DOHH2 (cell line): ENCODE measurements at regions not wholly inside any gene's neighbourhood (a gene's known extent, or its start where the extent isn't known, plus 50 kb on each side); places are given as distances from the start of the nearest gene placed in this dataset.

Source experiments
- H3F3A ChIP-seq: fragments of 200-600 bp; sonication (generic), shearing (Covaris generic); 2 replicates; pipeline ENCODE4 v1.6.0; 2016; ENCODE audit warnings: antibody characterized with exemption, mild to moderate bottlenecking; ENCODE audit not compliant: control insufficient read depth, insufficient read depth
- H3K27ac ChIP-seq: fragments of 200-600 bp; sonication (generic); 2 replicates; pipeline ENCODE4 v1.5.1; 2014; ENCODE audit warnings: low read depth, mild to moderate bottlenecking, low read length, moderate library complexity
- H3K27me3 ChIP-seq: fragments of 200-600 bp; sonication (generic); 2 replicates; pipeline ENCODE4 v1.6.1; 2014; ENCODE audit warnings: mild to moderate bottlenecking, low read length, mixed read lengths; ENCODE audit not compliant: control insufficient read depth
- H3K36me3 ChIP-seq: fragments of 200-600 bp; sonication (generic); 2 replicates; pipeline ENCODE4 v1.6.1; 2014; ENCODE audit warnings: mild to moderate bottlenecking, low read length, moderate library complexity, mixed read lengths; ENCODE audit not compliant: control insufficient read depth
- H3K4me1 ChIP-seq: fragments of 200-600 bp; sonication (generic); 2 replicates; pipeline ENCODE4 v1.6.1; 2014; ENCODE audit warnings: mild to moderate bottlenecking, low read length, mixed read lengths; ENCODE audit not compliant: control insufficient read depth
- H3K4me2 ChIP-seq: fragments of 200-600 bp; sonication (generic); 2 replicates; pipeline ENCODE4 v1.6.0; 2014; ENCODE audit warnings: mild to moderate bottlenecking, low read length, moderate library complexity
- H3K4me3 ChIP-seq: fragments of 200-600 bp; sonication (generic); 2 replicates; pipeline ENCODE4 v1.5.1; 2014; ENCODE audit warnings: mild to moderate bottlenecking, low read length, mixed read lengths
- H3K79me2 ChIP-seq: fragments of 200-600 bp; sonication (generic); 2 replicates; pipeline ENCODE4 v1.6.1; 2014; ENCODE audit warnings: mild to moderate bottlenecking, low read length, mixed read lengths; ENCODE audit not compliant: control insufficient read depth
- H3K9me2 ChIP-seq: fragments of 200-600 bp; sonication (generic); replicated peaks from 2 replicates; pipeline ENCODE4 v1.6.1; 2014; ENCODE audit warnings: mild to moderate bottlenecking, low read length, mixed read lengths; ENCODE audit not compliant: control insufficient read depth
- H3K9me3 ChIP-seq: fragments of 200-600 bp; sonication (generic); 2 replicates; pipeline ENCODE4 v1.6.1; 2014; ENCODE audit warnings: antibody characterized with exemption, low read length, mixed read lengths; ENCODE audit not compliant: control insufficient read depth, insufficient read depth
- H4K20me1 ChIP-seq: fragments of 200-600 bp; sonication (generic); 2 replicates; pipeline ENCODE4 v1.6.0; 2014; ENCODE audit warnings: low read depth, mild to moderate bottlenecking, antibody characterized with exemption, low read length, moderate library complexity; ENCODE audit not compliant: control insufficient read depth, insufficient read depth
- EZH2phosphoT487 ChIP-seq: fragments of 200-600 bp; sonication (generic); IDR thresholded peaks from 2 replicates; pipeline ENCODE4 v1.6.1; 2017; ENCODE audit warnings: borderline replicate concordance, mild to moderate bottlenecking, antibody characterized with exemption, low read length, moderate library complexity, mixed read lengths
- TF ChIP-seq, protein P1 (sequence below): fragments of 200-600 bp; sonication (generic); IDR thresholded peaks from one replicate; pipeline ENCODE4 v1.5.1; 2014; ENCODE audit warnings: antibody characterized with exemption, mild to moderate bottlenecking, low read depth, low read length; ENCODE audit not compliant: poor library complexity, severe bottlenecking

DNA sequence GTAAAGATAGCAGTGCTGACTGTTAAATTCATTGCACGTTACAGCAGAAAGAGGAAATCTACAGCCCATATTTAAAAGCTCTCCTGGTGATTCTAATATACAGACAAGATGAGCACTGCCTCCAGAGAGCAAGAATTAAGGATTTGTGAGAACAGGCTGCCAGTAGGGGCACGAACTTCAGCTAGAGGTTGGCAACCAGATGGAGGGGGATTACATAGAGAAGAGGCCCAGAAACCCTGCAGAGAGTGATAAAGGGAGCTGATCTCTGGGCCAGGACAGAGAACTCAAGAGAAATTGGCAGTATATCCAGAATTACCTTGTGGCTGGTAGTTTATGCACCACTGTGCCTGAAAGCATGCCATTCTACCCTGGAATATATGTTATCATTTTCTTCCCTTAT lies 144.8 kb downstream of the UFM1 start:
- TF ChIP-seq EZH2phosphoT487: no peak
- TF ChIP-seq, protein P1, sequence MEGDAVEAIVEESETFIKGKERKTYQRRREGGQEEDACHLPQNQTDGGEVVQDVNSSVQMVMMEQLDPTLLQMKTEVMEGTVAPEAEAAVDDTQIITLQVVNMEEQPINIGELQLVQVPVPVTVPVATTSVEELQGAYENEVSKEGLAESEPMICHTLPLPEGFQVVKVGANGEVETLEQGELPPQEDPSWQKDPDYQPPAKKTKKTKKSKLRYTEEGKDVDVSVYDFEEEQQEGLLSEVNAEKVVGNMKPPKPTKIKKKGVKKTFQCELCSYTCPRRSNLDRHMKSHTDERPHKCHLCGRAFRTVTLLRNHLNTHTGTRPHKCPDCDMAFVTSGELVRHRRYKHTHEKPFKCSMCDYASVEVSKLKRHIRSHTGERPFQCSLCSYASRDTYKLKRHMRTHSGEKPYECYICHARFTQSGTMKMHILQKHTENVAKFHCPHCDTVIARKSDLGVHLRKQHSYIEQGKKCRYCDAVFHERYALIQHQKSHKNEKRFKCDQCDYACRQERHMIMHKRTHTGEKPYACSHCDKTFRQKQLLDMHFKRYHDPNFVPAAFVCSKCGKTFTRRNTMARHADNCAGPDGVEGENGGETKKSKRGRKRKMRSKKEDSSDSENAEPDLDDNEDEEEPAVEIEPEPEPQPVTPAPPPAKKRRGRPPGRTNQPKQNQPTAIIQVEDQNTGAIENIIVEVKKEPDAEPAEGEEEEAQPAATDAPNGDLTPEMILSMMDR: no peak
- Histone ChIP-seq H3F3A (no peaks in the 10 kb centered on the region), H3K4me2 (no peak overlapping the region), H3K27me3 (no peaks in the 10 kb centered on the region), H3K4me3 (no peak overlapping the region), H3K27ac (no peak overlapping the region), H3K4me1 (no peaks in the 10 kb centered on the region), H3K36me3 (no peaks in the 10 kb centered on the region), H3K79me2 (no peaks in the 10 kb centered on the region), H4K20me1 (no peaks in the 10 kb centered on the region), H3K9me3 (no peaks in the 10 kb centered on the region), H3K9me2 (no peaks in the 10 kb centered on the region)

- no peak overlapping the region for H3K4me2 ChIP-seq
- no peaks in the 10 kb centered on the region for H3K27me3 ChIP-seq
- no peaks in the 10 kb centered on the region for H3K4me1 ChIP-seq
- no peaks in the 10 kb centered on the region for H4K20me1 ChIP-seq
- H3K9me3 ChIP-seq: no peaks in the 10 kb centered on the region
- H3K9me2 ChIP-seq: no peaks in the 10 kb centered on the region
- H3F3A ChIP-seq: no peaks in the 10 kb centered on the region
- TF ChIP-seq, protein P1: no peak
- no peak for TF ChIP-seq EZH2phosphoT487
- H3K4me3 ChIP-seq: no peak overlapping the region
- no peaks in the 10 kb centered on the region for H3K36me3 ChIP-seq
- no peaks in the 10 kb centered on the region for H3K79me2 ChIP-seq
- no peak overlapping the region for H3K27ac ChIP-seq
These were observed 147.3 kb downstream of the UFM1 start for GRCh38 chr13:38496917-38497316.

DNA sequence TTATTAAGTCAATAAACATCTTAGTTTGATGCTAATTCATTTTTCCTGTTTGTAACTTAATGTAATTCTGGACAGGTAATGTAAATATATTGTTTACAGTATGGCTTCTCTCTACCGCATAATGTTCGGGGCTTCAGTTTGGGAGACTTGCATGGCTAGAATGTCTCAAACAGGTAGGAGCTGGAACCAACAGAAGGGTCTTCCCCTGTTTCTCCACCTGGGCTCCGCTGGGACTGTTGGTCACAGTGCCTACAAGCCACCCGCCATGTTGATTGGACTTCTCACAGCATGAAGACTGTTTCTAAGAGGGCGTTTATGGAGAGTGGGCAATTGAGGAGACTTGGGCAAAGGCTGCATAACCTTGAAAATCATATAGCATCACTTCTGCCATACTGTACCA lies 148.6 kb downstream of the UFM1 start:
- no peaks in the 10 kb centered on the region for H4K20me1 ChIP-seq
- H3K9me2 ChIP-seq: no peaks in the 10 kb centered on the region

More for the DNA sequence above, 148.6 kb downstream of the UFM1 start:
- Histone ChIP-seq H3K79me2 (no peaks in the 10 kb centered on the region), H3K27me3 (no peaks in the 10 kb centered on the region), H3K9me3 (no peaks in the 10 kb centered on the region), H3F3A (no peaks in the 10 kb centered on the region), H3K4me3 (no peak overlapping the region), H3K27ac (no peak overlapping the region), H3K36me3 (no peaks in the 10 kb centered on the region), H3K4me2 (no peak overlapping the region), H3K4me1 (no peaks in the 10 kb centered on the region)
- TF ChIP-seq, protein P1: no peak
- TF ChIP-seq EZH2phosphoT487: no peak
